ENCODE measurements at regions not wholly inside any gene's neighbourhood (a gene's known extent, or its start where the extent isn't known, plus 50 kb on each side); places are given as distances from the start of the nearest gene placed in this dataset.
"Not testable (repeated sequence)": the region's sequence is repeated elsewhere in the genome, so short reads cannot be mapped to it uniquely, and the experiment has no call there.

GRCh38 chr11:50238368-50238767 lies 205.7 kb downstream of the OR4C45 start:
- not testable (repeated sequence) for TF ChIP-seq REST (IDR thresholded peaks at IDR 0.05; ENCODE audit: unreplicated experiment); CTCF (conservative IDR thresholded peaks at IDR 0.05; ENCODE audit: low read depth in 2 of 2); EZH2 (IDR thresholded peaks at IDR 0.05; ENCODE audit: low read depth, unreplicated experiment); STAT1 (IDR thresholded peaks at IDR 0.05; ENCODE audit: unreplicated experiment); NANOG (IDR thresholded peaks at IDR 0.05; ENCODE audit: borderline replicate concordance); POLR2AphosphoS5 (IDR thresholded peaks at IDR 0.05; ENCODE audit: low read depth); JUNB (IDR thresholded peaks at IDR 0.05; ENCODE audit: unreplicated experiment); CREB1 (CRISPR knock-in tag; IDR thresholded peaks at IDR 0.05; ENCODE audit: low read depth); EZH2phosphoT487 (IDR thresholded peaks at IDR 0.05; ENCODE audit: unreplicated experiment); ZNF331 (CRISPR knock-in tag; IDR thresholded peaks at IDR 0.05; ENCODE audit: low read depth); ZNF462 (CRISPR knock-in tag; IDR thresholded peaks at IDR 0.05); ZNF114 (CRISPR knock-in tag; IDR thresholded peaks at IDR 0.05)
- TF ChIP-seq, protein P1, sequence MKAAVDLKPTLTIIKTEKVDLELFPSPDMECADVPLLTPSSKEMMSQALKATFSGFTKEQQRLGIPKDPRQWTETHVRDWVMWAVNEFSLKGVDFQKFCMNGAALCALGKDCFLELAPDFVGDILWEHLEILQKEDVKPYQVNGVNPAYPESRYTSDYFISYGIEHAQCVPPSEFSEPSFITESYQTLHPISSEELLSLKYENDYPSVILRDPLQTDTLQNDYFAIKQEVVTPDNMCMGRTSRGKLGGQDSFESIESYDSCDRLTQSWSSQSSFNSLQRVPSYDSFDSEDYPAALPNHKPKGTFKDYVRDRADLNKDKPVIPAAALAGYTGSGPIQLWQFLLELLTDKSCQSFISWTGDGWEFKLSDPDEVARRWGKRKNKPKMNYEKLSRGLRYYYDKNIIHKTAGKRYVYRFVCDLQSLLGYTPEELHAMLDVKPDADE (IDR thresholded peaks at IDR 0.05): not testable (repeated sequence)

Data from GM23338 (cell line).